H9 (cell line): ENCODE measurements at regions not wholly inside any gene's neighbourhood (a gene's known extent, or its start where the extent isn't known, plus 50 kb on each side); places are given as distances from the start of the nearest gene placed in this dataset.

ENCODE experiments used
- DNase-seq: peaks from one replicate; pipeline ENCODE4 v3.0.0-alpha.2; 2017
- H2AFZ ChIP-seq: one replicate; pipeline ENCODE4 v1.6.1; 2013; ENCODE audit warnings: mild to moderate bottlenecking, low read length, control low read depth, moderate library complexity
- H2AK5ac ChIP-seq: 2 replicates; pipeline ENCODE4 v1.6.1; 2013; ENCODE audit warnings: low read length, control low read depth, mixed read lengths; ENCODE audit not compliant: insufficient read length
- H2BK120ac ChIP-seq: one replicate; pipeline ENCODE4 v1.6.1; 2013; ENCODE audit warnings: low read depth, mild to moderate bottlenecking, low read length, control low read depth, inconsistent platforms; ENCODE audit not compliant: poor library complexity, severe bottlenecking
- H2BK12ac ChIP-seq: 2 replicates; pipeline ENCODE4 v1.6.1; 2013; ENCODE audit warnings: low read length, control low read depth, mixed read lengths, low read depth; ENCODE audit not compliant: insufficient read length
- H2BK15ac ChIP-seq: 2 replicates; pipeline ENCODE4 v1.6.1; 2013; ENCODE audit warnings: low read depth, low read length, control low read depth
- H2BK20ac ChIP-seq: one replicate; pipeline ENCODE4 v1.6.1; 2013; ENCODE audit warnings: low read depth, mild to moderate bottlenecking, low read length, control low read depth, inconsistent platforms; ENCODE audit not compliant: poor library complexity, severe bottlenecking
- H2BK5ac ChIP-seq: 2 replicates; pipeline ENCODE4 v1.6.1; 2013; ENCODE audit warnings: low read length, control low read depth, mixed read lengths; ENCODE audit not compliant: insufficient read length
- H3K14ac ChIP-seq: 2 replicates; pipeline ENCODE4 v1.6.1; 2013; ENCODE audit warnings: low read length, control low read depth; ENCODE audit not compliant: insufficient read depth
- H3K18ac ChIP-seq: 2 replicates; pipeline ENCODE4 v1.6.1; 2013; ENCODE audit warnings: low read depth, mild to moderate bottlenecking, mixed read lengths, low read length, control low read depth; ENCODE audit not compliant: insufficient read length
- H3K23ac ChIP-seq: 2 replicates; pipeline ENCODE4 v1.6.1; 2013; ENCODE audit warnings: low read length, control low read depth, mixed read lengths, low read depth; ENCODE audit not compliant: insufficient read length
- H3K23me2 ChIP-seq: 2 replicates; pipeline ENCODE4 v1.6.1; 2013; ENCODE audit warnings: low read depth, mild to moderate bottlenecking, mixed read lengths, low read length, control low read depth; ENCODE audit not compliant: insufficient read length, poor library complexity, severe bottlenecking
- H3K27ac ChIP-seq: 2 replicates; pipeline ENCODE4 v1.5.1; 2013; ENCODE audit warnings: low read length, control low read depth, mixed read lengths, low read depth; ENCODE audit not compliant: insufficient read length
- H3K27me3 ChIP-seq: 2 replicates; pipeline ENCODE4 v1.6.1; 2013; ENCODE audit warnings: low read length, control low read depth, inconsistent platforms; ENCODE audit not compliant: insufficient read depth
- H3K4ac ChIP-seq: 2 replicates; pipeline ENCODE4 v1.6.1; 2013; ENCODE audit warnings: low read depth, mild to moderate bottlenecking, control low read depth, inconsistent platforms, low read length, moderate library complexity
- H3K4me1 ChIP-seq: 2 replicates; pipeline ENCODE4 v1.6.1; 2013; ENCODE audit warnings: low read length, control low read depth, inconsistent platforms; ENCODE audit not compliant: insufficient read depth
- H3K4me2 ChIP-seq: 2 replicates; pipeline ENCODE4 v1.6.1; 2013; ENCODE audit warnings: low read length, control low read depth, mixed read lengths; ENCODE audit not compliant: insufficient read length, insufficient read depth
- H3K56ac ChIP-seq: 2 replicates; pipeline ENCODE4 v1.6.1; 2013; ENCODE audit warnings: low read depth, mild to moderate bottlenecking, mixed read lengths, low read length, control low read depth; ENCODE audit not compliant: insufficient read length
- H3K79me1 ChIP-seq: 2 replicates; pipeline ENCODE4 v1.6.1; 2013; ENCODE audit warnings: low read depth, mild to moderate bottlenecking, moderate library complexity, low read length, control low read depth, inconsistent platforms; ENCODE audit not compliant: insufficient read depth, poor library complexity, severe bottlenecking
- H3K79me2 ChIP-seq: 2 replicates; pipeline ENCODE4 v1.6.1; 2013; ENCODE audit warnings: low read length, control low read depth, inconsistent platforms; ENCODE audit not compliant: insufficient read depth
- H3K9ac ChIP-seq: 2 replicates; pipeline ENCODE4 v1.6.1; 2013; ENCODE audit warnings: low read length, control low read depth, mixed read lengths; ENCODE audit not compliant: insufficient read length; ENCODE audit errors: extremely low read depth
- H3K9me3 ChIP-seq: one replicate; pipeline ENCODE4 v1.6.1; 2013; ENCODE audit warnings: low read depth, low read length, inconsistent platforms; ENCODE audit not compliant: control insufficient read depth
- H3T11ph ChIP-seq: one replicate; pipeline ENCODE4 v1.6.1; 2013; ENCODE audit warnings: mild to moderate bottlenecking, low read length, control low read depth, inconsistent platforms
- H4K20me1 ChIP-seq: one replicate; pipeline ENCODE4 v1.6.1; 2013; ENCODE audit not compliant: control insufficient read depth, insufficient read length, insufficient read depth
- H4K5ac ChIP-seq: 2 replicates; pipeline ENCODE4 v1.6.1; 2013; ENCODE audit warnings: low read depth, mild to moderate bottlenecking, mixed read lengths, low read length, control low read depth; ENCODE audit not compliant: insufficient read length
- H4K8ac ChIP-seq: replicated peaks from 2 replicates; pipeline ENCODE4 v1.6.1; 2013; ENCODE audit warnings: low read length, control low read depth, mixed read lengths, low read depth; ENCODE audit not compliant: insufficient read length
- H4K91ac ChIP-seq: 2 replicates; pipeline ENCODE4 v1.6.1; 2013; ENCODE audit warnings: low read depth, mild to moderate bottlenecking, moderate library complexity, mixed read lengths, low read length, control low read depth; ENCODE audit not compliant: insufficient read length
- H3K27ac Mint-ChIP-seq, 3 experiments: 2 replicates in 2 of 3; 3 replicates in 1 of 3; pipeline ENCODE4 v1.8.0; 2020 to 2021; ENCODE audit warnings: mixed read lengths in 3 of 3, mild to moderate bottlenecking in 1 of 3, moderate library complexity in 1 of 3
- H3K27me3 Mint-ChIP-seq: 2 replicates; pipeline ENCODE4 v1.8.0; 2021; ENCODE audit warnings: low read depth, mild to moderate bottlenecking, moderate library complexity, mixed read lengths
- H3K36me3 Mint-ChIP-seq, 3 experiments: 2 replicates in 2 of 3; 3 replicates in 1 of 3; pipeline ENCODE4 v1.8.0; 2020 to 2021; ENCODE audit warnings: low read depth in 3 of 3, mixed read lengths in 3 of 3; ENCODE audit not compliant: insufficient read depth in 1 of 3
- H3K4me1 Mint-ChIP-seq, 2 experiments: 2 replicates each; pipeline ENCODE4 v1.8.0; 2020; ENCODE audit warnings: mixed read lengths in 2 of 2
- H3K4me3 Mint-ChIP-seq, 2 experiments: 2 replicates in 1 of 2; 3 replicates in 1 of 2; pipeline ENCODE4 v1.8.0; 2020 to 2021; ENCODE audit warnings: mild to moderate bottlenecking in 2 of 2, mixed read lengths in 2 of 2, moderate library complexity in 1 of 2
- H3K9me3 Mint-ChIP-seq, 2 experiments: 2 replicates in 1 of 2; 3 replicates in 1 of 2; pipeline ENCODE4 v1.8.0; 2020; ENCODE audit warnings: mild to moderate bottlenecking in 2 of 2, mixed read lengths in 2 of 2, moderate library complexity in 1 of 2
- WGBS: extraction: QIAGEN DNeasy Blood & Tissue Kit; methylation state at CpG from one replicate; pipeline ENCODE4 v1.1.7; 2013; ENCODE audit warnings: missing lambda C conversion rate, low lambda C conversion rate, mixed read lengths; ENCODE audit not compliant: insufficient read length; ENCODE audit errors: extremely low coverage; 5-methylcytosine and 5-hydroxymethylcytosine counted together
- TF ChIP-seq, protein P1 (sequence below): fragments of 200-600 bp; sonication (generic); conservative IDR thresholded peaks from 3 replicates; pipeline ENCODE4 v1.8.0; 2021; ENCODE audit warnings: antibody characterized with exemption, mild to moderate bottlenecking

DNA sequence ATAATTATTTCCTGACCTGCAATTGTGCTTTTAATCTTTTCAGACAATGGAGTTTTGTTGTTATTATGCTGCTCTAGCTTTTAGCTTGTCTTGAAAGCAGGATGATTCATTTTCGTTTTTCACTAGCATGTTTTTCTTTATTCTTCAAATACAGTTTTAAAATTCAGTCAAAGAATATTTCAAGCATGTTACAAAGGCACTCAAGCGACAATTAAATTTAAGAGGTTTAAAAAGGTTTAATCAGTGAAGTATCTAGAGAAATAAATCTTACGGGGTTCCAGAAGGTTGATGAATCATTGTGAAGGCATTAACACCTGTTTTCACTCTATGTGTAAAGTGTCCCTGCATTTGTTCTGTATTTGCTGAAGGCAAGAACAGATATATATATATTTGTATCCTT is 390.7 kb upstream of the TMEFF2 start:
- Mint-ChIP-seq H3K4me3 (no peak overlapping the region), H3K9me3 (peaks cover 0 to 2% of the 10 kb centered on the region in 2 experiments; a peak in 2 of 5 replicates), H3K27me3 (no peaks in the 10 kb centered on the region), H3K36me3 (no peaks in the 10 kb centered on the region), H3K4me1 (no peaks in the 10 kb centered on the region), H3K27ac (no peak overlapping the region)
- Histone ChIP-seq H3K18ac (no peak overlapping the region), H3K79me2 (no peaks in the 10 kb centered on the region), H4K5ac (no peak overlapping the region), H3K9ac (no peak overlapping the region), H3K14ac (no peak overlapping the region), H2AK5ac (no peak overlapping the region), H4K8ac (no peak overlapping the region), H3K27ac (no peak overlapping the region), H2BK15ac (no peak overlapping the region), H4K20me1 (no peaks in the 10 kb centered on the region), H3K23me2 (no peaks in the 10 kb centered on the region), H2AFZ (no peak overlapping the region), H4K91ac (no peak overlapping the region), H3T11ph (no peak overlapping the region), H3K56ac (no peak overlapping the region), H2BK5ac (no peak overlapping the region), H2BK12ac (no peak overlapping the region), H2BK20ac (no peak overlapping the region), H3K23ac (no peak overlapping the region), H3K4me1 (no peaks in the 10 kb centered on the region), H3K4ac (no peak overlapping the region), H2BK120ac (no peak overlapping the region), H3K27me3 (no peaks in the 10 kb centered on the region), H3K79me1 (no peaks in the 10 kb centered on the region), H3K4me2 (no peak overlapping the region), H3K9me3 (no peaks in the 10 kb centered on the region)
- TF ChIP-seq, protein P1, sequence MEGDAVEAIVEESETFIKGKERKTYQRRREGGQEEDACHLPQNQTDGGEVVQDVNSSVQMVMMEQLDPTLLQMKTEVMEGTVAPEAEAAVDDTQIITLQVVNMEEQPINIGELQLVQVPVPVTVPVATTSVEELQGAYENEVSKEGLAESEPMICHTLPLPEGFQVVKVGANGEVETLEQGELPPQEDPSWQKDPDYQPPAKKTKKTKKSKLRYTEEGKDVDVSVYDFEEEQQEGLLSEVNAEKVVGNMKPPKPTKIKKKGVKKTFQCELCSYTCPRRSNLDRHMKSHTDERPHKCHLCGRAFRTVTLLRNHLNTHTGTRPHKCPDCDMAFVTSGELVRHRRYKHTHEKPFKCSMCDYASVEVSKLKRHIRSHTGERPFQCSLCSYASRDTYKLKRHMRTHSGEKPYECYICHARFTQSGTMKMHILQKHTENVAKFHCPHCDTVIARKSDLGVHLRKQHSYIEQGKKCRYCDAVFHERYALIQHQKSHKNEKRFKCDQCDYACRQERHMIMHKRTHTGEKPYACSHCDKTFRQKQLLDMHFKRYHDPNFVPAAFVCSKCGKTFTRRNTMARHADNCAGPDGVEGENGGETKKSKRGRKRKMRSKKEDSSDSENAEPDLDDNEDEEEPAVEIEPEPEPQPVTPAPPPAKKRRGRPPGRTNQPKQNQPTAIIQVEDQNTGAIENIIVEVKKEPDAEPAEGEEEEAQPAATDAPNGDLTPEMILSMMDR = no peak
- no CpG with 5 or more reads among the region's 3 CpGs for WGBS
- DNase-seq = no peak
